Adrenal gland (tissue), 5 donors: ENCODE measurements at regions not wholly inside any gene's neighbourhood (a gene's known extent, or its start where the extent isn't known, plus 50 kb on each side); places are given as distances from the start of the nearest gene placed in this dataset.

Experiments used
- CTCF ChIP-seq, 6 experiments: fragments of 450-650 bp in 4 of 6; fragments of 200-600 bp in 2 of 6; sonication (generic) in 1 of 6; IDR thresholded peaks; 1 replicate in 5 of 6; 2 replicates in 1 of 6; pipeline versions ENCODE4 v1.5.1 to v1.8.0; 2016 to 2021; ENCODE audit warnings: antibody characterized with exemption in 6 of 6, mild to moderate bottlenecking in 2 of 6, moderate library complexity in 1 of 6
- POLR2A ChIP-seq, 2 donors: fragments of 450-650 bp; IDR thresholded peaks; one replicate each; pipeline ENCODE4 v1.6.1; 2017; ENCODE audit warnings: antibody characterized with exemption in 2 of 2, mild to moderate bottlenecking in 2 of 2, moderate library complexity in 1 of 2
- donor health status: DM: no; HTN: no; CAD: no.

GRCh38 chr16:9525037-9525436 lies 433.6 kb downstream of the HAPSTR1 start:
- no peak for TF ChIP-seq CTCF (IDR thresholded peaks at IDR 0.05)
- no peak for TF ChIP-seq POLR2A (IDR thresholded peaks at IDR 0.05)
